Astrocyte of the spinal cord (primary cell): ENCODE measurements at regions not wholly inside any gene's neighbourhood (a gene's known extent, or its start where the extent isn't known, plus 50 kb on each side); places are given as distances from the start of the nearest gene placed in this dataset.

ENCODE experiments used
- DNase-seq: peaks from one replicate; pipeline ENCODE4 v3.0.0; 2011; ENCODE audit warnings: low read depth, low spot score
- H3K4me3 ChIP-seq: 2 replicates; pipeline ENCODE4 v1.5.1; 2011; ENCODE audit warnings: low read depth, mild to moderate bottlenecking, low read length, moderate library complexity
- in situ Hi-C: cut with HindIII; loops from 2 replicates; pipeline ENCODE4 v1.10.0; 2017; ENCODE audit warnings: low sequenced_read_pairs
- TF ChIP-seq, protein P1 (sequence below): IDR thresholded peaks from 2 replicates; pipeline ENCODE4 v1.5.1; 2012; ENCODE audit warnings: low read depth, mild to moderate bottlenecking, low read length, inconsistent platforms

DNA sequence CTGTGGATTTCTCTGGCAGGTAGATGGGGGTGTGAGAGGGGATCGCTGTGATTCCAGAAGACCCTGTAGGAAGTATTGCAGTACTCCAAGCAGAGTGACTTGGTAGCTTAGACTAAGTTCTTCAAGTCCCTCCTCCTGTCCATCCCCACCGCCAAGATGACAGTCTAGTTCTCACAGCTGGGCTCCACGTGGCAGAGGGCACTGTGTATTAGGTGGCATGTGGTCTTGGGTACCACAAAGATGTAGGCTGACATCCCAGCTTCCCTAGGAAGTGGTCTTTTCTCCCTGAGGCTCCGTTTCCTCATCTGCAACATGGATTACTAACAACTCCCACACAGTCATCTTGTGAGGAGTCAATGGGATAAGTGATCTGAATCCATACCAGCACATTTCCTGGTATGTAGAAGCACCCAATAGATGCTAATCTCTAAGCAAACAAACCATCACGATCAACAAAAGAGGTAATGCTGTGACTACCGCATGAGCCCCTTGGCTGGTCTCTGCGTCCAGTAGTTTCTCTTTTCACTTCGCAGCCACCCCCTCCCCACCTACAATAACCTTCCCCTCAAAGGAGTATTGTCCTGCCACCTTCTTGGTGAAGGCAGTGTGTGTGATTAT is 349.1 kb upstream of the EEF2KMT start:
- H3K4me3 ChIP-seq, result no peak overlapping the region
- TF ChIP-seq, protein P1, sequence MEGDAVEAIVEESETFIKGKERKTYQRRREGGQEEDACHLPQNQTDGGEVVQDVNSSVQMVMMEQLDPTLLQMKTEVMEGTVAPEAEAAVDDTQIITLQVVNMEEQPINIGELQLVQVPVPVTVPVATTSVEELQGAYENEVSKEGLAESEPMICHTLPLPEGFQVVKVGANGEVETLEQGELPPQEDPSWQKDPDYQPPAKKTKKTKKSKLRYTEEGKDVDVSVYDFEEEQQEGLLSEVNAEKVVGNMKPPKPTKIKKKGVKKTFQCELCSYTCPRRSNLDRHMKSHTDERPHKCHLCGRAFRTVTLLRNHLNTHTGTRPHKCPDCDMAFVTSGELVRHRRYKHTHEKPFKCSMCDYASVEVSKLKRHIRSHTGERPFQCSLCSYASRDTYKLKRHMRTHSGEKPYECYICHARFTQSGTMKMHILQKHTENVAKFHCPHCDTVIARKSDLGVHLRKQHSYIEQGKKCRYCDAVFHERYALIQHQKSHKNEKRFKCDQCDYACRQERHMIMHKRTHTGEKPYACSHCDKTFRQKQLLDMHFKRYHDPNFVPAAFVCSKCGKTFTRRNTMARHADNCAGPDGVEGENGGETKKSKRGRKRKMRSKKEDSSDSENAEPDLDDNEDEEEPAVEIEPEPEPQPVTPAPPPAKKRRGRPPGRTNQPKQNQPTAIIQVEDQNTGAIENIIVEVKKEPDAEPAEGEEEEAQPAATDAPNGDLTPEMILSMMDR, result no peak
- DNase-seq, result no peak
- in situ Hi-C loops, result no loop called here

DNA sequence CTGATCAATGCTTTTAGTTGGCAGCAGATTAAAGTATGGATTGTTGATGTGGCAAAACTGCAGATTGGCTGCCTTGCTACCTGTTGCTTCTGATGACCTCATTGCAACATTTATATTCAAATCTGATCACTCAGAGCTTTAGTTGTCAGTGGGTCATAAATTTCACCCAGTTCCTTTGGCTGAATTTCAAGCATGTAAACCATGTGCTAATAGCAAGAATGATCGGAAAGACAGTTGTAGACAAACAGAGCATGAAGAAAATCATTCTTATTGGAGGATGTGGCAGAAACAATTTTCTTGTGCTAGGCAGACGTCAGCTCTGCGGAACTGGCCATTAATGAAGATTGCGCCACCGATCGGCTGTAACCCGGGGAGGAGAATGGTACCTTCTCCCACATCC is 346.6 kb upstream of the EEF2KMT start:
- no peak for DNase-seq
- no peak overlapping the region for H3K4me3 ChIP-seq
- TF ChIP-seq, protein P1, result no peak
- in situ Hi-C loops, result no loop called here

DNA sequence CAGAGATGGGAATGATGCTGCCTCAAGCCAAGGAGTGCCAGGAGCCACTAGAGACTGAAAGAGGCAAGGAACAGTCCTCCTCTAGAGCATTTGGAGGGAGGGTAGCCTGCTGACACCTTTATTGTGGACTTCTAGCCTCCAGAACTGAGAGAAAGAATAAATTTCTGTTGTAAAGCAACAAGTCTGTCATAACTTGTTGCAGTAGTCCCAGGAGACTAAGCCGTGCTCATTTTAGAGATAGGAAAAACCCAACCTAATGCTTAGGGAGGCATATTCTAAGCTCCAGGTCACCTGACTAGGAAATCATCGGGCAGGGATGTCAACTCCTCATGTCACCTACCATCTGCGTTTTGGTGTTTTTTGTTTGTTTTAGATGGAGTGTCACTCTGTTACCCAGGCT is 345.4 kb upstream of the EEF2KMT start:
- TF ChIP-seq, protein P1, result no peak
- in situ Hi-C loops, result no loop called here
- H3K4me3 ChIP-seq, result no peak overlapping the region
- no peak for DNase-seq

DNA sequence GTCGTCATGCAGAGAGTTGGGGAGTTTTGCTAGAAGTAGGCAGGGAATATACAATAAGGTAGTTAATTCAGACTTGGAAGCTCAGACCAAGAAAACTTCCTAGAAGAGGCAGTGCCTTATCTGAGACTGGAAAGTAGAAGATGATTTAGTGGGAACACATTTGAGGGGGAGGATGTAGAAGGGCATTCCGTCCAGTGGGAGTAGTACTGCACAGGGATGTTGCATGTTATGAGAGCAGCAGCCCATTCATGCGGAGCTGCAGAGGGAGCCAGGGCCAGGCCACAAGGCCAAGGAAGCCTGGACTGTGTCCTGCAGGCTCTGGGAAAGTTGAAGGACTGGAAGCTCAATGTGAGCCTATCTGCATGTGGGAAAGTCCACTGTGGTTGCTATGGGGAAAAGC is 344.5 kb upstream of the EEF2KMT start:
- in situ Hi-C loops, result no loop called here
- no peak overlapping the region for H3K4me3 ChIP-seq
- TF ChIP-seq, protein P1, result no peak
- no peak for DNase-seq

DNA sequence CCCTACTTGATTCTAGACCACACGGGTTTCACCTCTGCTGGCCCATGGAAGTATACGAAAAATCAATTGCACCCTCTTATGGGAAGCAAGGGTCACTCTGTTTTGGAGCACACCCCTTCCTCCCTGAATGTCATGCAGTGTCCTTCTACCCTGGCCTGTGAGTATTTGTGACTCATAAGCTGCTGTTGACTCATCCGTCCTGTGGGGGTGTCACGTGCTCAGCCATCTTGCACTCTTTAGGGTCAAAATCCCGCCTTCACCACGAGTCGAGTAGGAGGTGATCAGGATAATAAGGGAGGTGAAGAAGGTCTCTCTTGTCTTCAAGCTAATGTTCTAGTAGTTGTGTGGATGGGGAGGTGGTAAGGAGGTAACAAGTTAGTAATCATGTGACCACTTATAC is 341.0 kb upstream of the EEF2KMT start:
- in situ Hi-C loops, result no loop called here
- TF ChIP-seq, protein P1, result no peak
- no peak overlapping the region for H3K4me3 ChIP-seq
- no peak for DNase-seq

DNA sequence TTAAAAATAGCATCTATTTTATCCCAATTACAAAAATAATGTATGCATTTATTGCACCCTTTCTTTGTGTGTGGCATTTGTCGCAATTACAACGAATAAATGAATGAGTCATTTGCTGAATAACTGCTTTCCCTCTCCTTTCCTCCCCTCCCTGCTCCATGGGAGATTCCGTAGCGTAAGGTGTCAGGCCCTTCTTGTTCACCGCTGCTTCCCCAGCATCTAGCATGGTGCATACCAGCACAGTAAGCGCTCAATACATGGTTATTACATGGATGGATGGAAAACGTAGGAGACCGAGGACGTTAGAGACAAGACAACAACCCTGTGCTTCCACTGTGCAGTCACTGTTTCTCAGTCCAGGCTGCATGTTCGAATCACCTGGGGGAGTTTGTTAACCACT is 336.0 kb upstream of the EEF2KMT start:
- TF ChIP-seq, protein P1, result no peak
- in situ Hi-C loops, result no loop called here
- no peak overlapping the region for H3K4me3 ChIP-seq
- no peak for DNase-seq

DNA sequence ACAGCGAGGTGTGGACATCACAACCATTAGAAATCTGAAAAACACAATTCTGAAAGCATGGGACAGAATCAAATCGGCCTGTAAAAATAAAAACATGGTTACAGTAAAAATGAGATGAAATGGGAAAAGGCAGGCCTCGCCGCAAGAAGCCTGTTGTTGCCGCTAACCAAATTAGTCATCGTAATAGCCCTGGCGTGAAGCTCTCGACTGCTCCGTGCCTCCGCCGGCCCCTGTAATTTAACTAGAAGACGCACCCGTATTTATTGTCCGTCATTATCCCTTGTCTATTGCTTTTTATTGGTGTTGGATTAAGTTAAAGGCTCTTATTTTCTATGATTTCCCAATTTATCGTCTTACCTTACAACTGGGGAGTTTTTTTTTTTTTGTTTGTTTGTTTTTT is 334.6 kb upstream of the EEF2KMT start:
- TF ChIP-seq, protein P1, result no peak
- no peak for DNase-seq
- in situ Hi-C loops, result no loop called here
- no peak overlapping the region for H3K4me3 ChIP-seq
